ENCODE measurements at regions not wholly inside any gene's neighbourhood (a gene's known extent, or its start where the extent isn't known, plus 50 kb on each side); places are given as distances from the start of the nearest gene placed in this dataset.
"Not testable (repeated sequence)": the region's sequence is repeated elsewhere in the genome, so short reads cannot be mapped to it uniquely, and the experiment has no call there.

- in situ Hi-C loops (cut with MboI; ENCODE audit: low sequenced_read_pairs): no loop called here
Observed at GRCh38 chr2:8251291-8251690, 430.6 kb upstream of the ID2 start.

DNA sequence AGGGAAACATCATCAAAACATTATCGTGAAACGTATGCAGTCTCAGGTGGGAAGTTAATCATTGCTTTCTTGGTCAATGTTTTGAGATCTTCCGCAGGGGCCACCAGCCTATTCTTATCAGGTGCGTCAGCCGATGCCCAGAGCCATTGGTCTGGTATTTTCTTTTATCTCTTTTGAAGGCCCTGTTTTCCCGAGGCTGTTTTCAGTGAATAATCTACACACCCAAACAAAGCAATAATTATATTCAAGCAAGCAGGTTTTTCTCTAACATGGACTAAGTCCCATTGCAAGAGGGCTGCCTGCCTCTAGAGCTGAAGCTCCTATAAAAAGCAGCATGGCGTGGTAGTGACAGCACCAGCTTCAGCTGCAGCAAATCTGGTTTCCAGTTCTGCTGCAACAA lies 430.0 kb upstream of the ID2 start:
- in situ Hi-C loops (cut with MboI; ENCODE audit: low sequenced_read_pairs): no loop called here

- in situ Hi-C loops (cut with MboI; ENCODE audit: low sequenced_read_pairs): no loop called here
Observed at GRCh38 chr2:8252997-8253694, 428.7 kb upstream of the ID2 start.

GRCh38 chr2:8253781-8254180 lies 428.1 kb upstream of the ID2 start:
- in situ Hi-C loops (cut with MboI; ENCODE audit: low sequenced_read_pairs): no loop called here

GRCh38 chr2:8254214-8254613 lies 427.6 kb upstream of the ID2 start:
- in situ Hi-C loops (cut with MboI; ENCODE audit: low sequenced_read_pairs): not testable (repeated sequence)

GRCh38 chr2:8254791-8255447 lies 426.9 kb upstream of the ID2 start:
- in situ Hi-C loops (cut with MboI; ENCODE audit: low sequenced_read_pairs): no loop called here

- in situ Hi-C loops (cut with MboI; ENCODE audit: low sequenced_read_pairs): no loop called here
Observed at GRCh38 chr2:8255448-8255800, 426.4 kb upstream of the ID2 start.

DNA sequence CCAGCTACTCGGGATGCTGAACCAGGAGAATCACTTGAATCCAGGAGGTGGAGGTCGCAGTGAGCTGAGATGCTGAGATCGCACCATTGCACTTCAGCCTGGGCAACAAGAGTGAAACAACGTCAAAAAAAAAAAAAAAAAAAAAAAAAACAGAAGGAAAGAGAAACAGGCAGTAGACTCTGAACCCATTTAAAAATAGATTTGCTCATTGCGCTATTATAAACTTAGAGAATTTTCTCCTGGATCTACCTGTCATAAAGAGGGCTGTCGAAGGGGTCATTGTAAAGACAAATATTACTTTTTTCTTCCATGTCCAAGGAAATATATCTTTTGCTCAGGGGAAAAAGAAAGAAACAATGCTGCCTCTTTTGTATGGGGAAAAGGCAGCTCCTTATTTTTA lies 425.0 kb upstream of the ID2 start:
- in situ Hi-C loops (cut with MboI; ENCODE audit: low sequenced_read_pairs): no loop called here

GRCh38 chr2:8257502-8257901 lies 424.4 kb upstream of the ID2 start:
- in situ Hi-C loops (cut with MboI; ENCODE audit: low sequenced_read_pairs): no loop called here

- in situ Hi-C loops (cut with MboI; ENCODE audit: low sequenced_read_pairs): no loop called here
Observed at GRCh38 chr2:8258406-8258805, 423.4 kb upstream of the ID2 start.

GRCh38 chr2:8259106-8259840 lies 422.6 kb upstream of the ID2 start:
- in situ Hi-C loops (cut with MboI; ENCODE audit: low sequenced_read_pairs): no loop called here

GRCh38 chr2:8259841-8260178 lies 422.0 kb upstream of the ID2 start:
- in situ Hi-C loops (cut with MboI; ENCODE audit: low sequenced_read_pairs): no loop called here

DNA sequence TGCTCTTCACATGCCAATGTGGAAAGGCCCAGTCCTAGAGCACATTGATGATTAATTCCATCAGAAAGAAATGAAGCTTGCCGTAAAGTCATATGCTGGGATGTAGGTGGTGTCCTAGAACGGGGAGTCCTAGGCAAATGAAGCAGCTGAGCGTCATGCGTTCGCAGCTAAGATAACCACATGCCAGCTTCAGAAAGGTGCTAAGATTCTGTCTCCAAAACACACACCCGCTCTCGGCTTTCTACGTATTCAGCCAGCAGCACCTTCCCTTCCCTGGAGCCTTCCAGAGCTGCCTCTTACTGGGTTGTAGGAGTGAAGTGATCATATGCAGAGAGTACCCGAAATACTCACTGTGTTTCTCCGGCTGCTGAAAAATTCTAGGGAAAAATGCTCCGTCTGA lies 421.6 kb upstream of the ID2 start:
- in situ Hi-C loops (cut with MboI; ENCODE audit: low sequenced_read_pairs): no loop called here

GRCh38 chr2:8263901-8264300 lies 418.0 kb upstream of the ID2 start:
- in situ Hi-C loops (cut with MboI; ENCODE audit: low sequenced_read_pairs): no loop called here

DNA sequence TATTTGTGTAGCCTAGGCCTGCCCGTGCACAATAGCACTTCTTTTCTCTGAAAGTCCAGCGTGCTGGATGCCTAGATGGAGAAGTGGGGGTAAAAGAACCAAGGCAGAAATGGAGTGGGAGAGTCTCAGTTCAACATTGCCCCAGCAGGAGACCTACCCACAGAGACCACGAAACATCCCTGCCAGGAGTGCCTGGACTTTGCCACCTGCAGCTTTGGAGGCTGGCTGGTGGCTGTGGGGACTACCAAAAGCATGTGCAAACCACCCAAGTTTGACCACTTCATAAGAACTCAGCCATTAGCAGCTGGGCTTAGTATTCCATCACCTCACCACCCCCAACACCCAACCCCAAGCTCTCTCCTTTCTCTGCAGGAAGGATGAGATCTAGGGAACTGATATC lies 416.9 kb upstream of the ID2 start:
- in situ Hi-C loops (cut with MboI; ENCODE audit: low sequenced_read_pairs): no loop called here

- in situ Hi-C loops (cut with MboI; ENCODE audit: low sequenced_read_pairs): no loop called here
Observed at GRCh38 chr2:8265476-8266226, 416.2 kb upstream of the ID2 start.

DNA sequence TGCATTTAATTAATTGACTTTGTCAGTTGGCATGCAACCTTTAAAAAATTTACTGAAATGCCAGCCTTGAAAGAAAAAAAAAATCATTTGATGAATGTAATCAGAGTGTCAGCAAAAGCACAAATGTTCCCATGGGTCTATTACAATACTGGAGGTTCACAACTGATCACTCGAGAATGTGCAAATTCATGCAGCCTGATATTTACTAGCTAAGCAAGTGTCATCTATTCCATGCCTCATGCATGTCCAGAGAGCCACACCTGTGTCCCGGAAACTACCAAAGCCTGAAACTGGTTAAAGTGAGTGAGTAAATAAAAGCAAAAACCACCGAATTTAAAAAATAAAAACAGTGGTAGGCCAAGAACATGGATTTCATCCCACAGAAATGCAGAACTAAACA lies 415.3 kb upstream of the ID2 start:
- in situ Hi-C loops (cut with MboI; ENCODE audit: low sequenced_read_pairs): no loop called here

DNA sequence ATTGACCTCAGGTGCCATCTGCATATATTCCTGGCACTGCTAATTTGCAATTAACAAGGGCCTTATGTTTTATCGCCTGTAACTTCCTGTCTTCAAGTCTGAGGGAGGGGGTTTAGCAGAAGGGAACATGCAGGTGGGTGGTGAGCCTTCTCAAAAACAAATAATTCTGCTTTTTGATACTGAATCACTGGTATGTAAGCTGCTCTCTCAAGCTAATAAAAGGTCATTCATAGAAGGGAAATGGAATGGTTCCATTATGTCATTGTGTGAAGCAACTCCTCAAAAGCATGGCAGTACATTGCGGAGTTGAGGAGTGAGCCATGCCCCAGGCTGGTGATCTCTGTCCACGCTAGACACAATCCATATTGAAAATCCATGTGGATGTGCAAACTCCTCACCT lies 414.8 kb upstream of the ID2 start:
- in situ Hi-C loops (cut with MboI; ENCODE audit: low sequenced_read_pairs): no loop called here

GRCh38 chr2:8267721-8268120 lies 414.1 kb upstream of the ID2 start:
- in situ Hi-C loops (cut with MboI; ENCODE audit: low sequenced_read_pairs): no loop called here

DNA sequence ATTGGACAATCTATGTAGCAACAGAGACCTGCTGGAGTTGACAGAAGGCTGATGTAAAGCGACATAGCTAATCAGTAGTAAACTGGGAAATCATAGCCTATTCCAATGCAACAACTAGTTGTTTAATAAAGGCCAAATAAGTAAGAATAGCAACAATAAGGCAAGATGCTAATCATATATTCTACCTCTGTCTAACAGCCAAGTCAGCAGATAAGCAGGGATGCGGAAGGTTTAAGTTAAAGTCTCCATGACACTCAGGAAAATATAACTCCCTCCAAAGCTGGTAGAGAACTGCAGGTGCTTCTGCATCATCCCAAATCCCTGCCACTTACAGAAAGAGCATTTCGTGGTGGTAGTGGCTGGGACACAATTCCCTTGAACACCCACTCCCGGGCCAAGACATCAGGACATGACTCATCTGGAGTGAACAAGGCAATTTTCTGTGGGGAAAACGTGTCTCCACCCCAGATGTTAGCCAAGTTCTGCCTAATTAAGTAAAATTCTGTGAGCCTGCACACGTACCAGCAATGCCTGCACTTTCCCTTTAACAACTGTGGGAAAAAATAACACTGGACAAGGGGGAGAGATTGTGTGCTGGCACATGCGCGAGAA lies 413.6 kb upstream of the ID2 start:
- in situ Hi-C loops (cut with MboI; ENCODE audit: low sequenced_read_pairs): no loop called here

DNA sequence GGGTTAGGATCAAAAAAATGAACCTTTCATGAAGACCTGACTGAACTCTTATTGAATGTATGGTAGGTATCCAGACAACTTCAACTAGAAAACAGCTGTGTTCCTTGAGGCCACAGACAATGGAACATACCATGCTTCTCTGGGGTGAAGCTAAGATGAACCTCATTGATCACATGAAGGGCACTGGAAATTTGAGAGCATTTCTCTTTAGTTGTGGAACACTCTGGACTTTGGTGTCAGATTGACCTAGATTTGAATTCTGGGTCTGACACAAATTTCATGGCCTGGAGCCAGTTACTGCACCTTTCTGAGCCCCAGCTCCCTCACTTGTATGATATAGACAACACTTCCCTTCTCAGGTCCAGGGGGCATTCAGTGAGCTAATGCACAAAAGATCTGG lies 411.2 kb upstream of the ID2 start:
- in situ Hi-C loops (cut with MboI; ENCODE audit: low sequenced_read_pairs): no loop called here
